B cell (primary cell): ENCODE measurements at regions not wholly inside any gene's neighbourhood (a gene's known extent, or its start where the extent isn't known, plus 50 kb on each side); places are given as distances from the start of the nearest gene placed in this dataset.

Experiments used
- EZH2 ChIP-seq: IDR thresholded peaks from 2 replicates; pipeline ENCODE4 v1.6.1; 2012; ENCODE audit warnings: borderline replicate concordance, low read depth, mild to moderate bottlenecking, moderate library complexity, low read length; ENCODE audit not compliant: insufficient read depth, poor library complexity, severe bottlenecking
- TF ChIP-seq, protein P1 (sequence below): fragments of 200-600 bp; IDR thresholded peaks from one replicate; pipeline ENCODE4 v1.8.0; 2022; ENCODE audit warnings: antibody characterized with exemption, mild to moderate bottlenecking

GRCh38 chr3:110318108-110318507 lies 753.5 kb upstream of the NECTIN3 start:
- TF ChIP-seq, protein P1, sequence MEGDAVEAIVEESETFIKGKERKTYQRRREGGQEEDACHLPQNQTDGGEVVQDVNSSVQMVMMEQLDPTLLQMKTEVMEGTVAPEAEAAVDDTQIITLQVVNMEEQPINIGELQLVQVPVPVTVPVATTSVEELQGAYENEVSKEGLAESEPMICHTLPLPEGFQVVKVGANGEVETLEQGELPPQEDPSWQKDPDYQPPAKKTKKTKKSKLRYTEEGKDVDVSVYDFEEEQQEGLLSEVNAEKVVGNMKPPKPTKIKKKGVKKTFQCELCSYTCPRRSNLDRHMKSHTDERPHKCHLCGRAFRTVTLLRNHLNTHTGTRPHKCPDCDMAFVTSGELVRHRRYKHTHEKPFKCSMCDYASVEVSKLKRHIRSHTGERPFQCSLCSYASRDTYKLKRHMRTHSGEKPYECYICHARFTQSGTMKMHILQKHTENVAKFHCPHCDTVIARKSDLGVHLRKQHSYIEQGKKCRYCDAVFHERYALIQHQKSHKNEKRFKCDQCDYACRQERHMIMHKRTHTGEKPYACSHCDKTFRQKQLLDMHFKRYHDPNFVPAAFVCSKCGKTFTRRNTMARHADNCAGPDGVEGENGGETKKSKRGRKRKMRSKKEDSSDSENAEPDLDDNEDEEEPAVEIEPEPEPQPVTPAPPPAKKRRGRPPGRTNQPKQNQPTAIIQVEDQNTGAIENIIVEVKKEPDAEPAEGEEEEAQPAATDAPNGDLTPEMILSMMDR: no peak
- no peak for TF ChIP-seq EZH2
